ENCODE measurements at regions not wholly inside any gene's neighbourhood (a gene's known extent, or its start where the extent isn't known, plus 50 kb on each side); places are given as distances from the start of the nearest gene placed in this dataset.
A peak's percentile ranks its signal among the peaks of the same experiment; 100 is the strongest.

- no peak for DNase-seq (ENCODE audit: low read depth in 2 of 2)
Measured at GRCh38 chr5:158483281-158483860, 616.3 kb downstream of the EBF1 start.

DNA sequence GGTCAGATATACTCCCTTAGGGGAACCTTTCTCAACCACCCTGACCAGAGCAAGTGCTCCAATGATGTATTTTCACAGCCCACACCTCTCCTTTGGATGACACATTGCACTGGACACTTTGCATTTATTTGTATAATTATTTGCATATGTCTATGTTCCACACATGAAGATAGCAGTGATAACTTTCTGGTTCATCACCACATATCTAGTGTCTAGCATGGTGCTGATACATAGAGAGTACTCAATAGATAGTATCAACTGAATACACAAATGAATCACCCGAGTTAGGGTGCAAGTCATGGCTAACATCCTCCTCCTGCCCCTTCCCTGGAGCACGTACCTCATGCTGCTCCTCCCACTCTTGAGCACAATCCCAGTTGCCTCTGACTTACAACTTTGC, 617.6 kb downstream of the EBF1 start:
- no peak for DNase-seq (ENCODE audit: low read depth in 2 of 2)

DNA sequence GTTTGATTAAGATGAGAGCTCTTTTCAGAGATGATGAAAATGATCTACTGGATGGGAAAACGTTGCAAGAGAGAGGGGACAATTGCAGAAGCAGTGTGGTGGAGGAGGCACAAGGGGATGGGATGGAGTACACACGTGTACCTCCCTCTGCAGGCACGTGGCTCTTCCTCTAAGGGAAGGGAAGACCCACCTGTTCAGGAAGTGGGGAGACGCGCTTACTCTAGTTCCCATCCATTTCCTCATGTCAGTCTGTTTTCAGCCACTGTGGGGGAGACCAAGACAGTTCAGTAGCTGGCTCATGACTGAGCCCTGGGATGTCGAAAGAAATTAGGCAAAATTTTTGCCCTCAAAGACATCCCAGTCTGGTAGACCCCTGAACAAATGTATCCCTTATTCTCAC, 619.2 kb upstream of the CLINT1 start:
- DNase-seq (ENCODE audit: low read depth in 2 of 2), result no peak

DNA sequence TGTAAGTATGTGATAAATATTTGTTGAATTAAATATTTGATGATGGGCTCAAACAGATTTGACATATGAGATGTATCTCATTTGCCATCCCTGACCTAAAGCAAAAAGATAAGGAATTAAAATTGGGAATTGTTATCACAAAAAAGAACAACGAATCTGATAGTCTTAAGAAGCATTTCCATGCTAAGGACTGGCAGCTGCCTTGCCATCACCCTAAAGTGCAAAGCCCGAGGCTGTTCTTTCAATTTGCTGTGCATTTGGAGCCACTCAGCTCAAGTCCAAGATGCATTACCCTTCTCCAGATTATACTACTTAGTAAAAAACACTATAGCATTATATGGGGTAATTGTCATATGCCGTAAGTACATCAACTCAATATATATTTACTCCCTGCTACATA, 618.3 kb upstream of the CLINT1 start:
- no peak for DNase-seq (ENCODE audit: low read depth in 2 of 2)

DNA sequence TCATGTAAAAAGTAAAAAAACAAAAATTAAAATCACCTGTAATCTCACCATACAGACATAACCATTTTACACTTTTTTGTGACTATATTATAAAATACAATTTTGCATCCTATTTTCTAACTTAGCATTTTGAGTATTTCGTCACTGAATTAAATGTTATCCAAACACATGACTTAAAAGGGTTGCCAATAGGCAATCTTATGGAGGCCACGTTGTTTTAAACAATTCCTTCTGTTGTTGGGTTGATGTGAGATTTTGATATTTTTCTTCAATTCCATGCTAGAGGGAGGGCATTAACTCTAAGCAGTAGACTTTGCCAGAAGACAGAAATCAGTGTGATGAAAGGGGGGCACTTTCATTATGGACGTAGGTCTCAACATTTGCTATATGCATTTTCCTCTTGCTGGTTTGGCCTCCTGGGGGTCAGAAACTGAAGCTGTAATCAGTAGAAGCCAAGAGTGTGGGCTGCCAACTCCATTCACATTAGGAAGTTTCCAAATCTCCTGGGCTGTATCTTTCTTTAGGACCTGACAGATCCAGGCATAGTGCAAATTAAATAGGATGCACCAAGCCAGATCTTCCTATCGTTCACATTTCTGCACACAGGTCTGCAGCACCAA, 614.2 kb upstream of the CLINT1 start:
- DNase-seq (ENCODE audit: low read depth in 2 of 2), result no peak

GRCh38 chr5:158471535-158471924, 612.6 kb upstream of the CLINT1 start:
- DNase-seq (ENCODE audit: low read depth in 2 of 2), result no peak

DNA sequence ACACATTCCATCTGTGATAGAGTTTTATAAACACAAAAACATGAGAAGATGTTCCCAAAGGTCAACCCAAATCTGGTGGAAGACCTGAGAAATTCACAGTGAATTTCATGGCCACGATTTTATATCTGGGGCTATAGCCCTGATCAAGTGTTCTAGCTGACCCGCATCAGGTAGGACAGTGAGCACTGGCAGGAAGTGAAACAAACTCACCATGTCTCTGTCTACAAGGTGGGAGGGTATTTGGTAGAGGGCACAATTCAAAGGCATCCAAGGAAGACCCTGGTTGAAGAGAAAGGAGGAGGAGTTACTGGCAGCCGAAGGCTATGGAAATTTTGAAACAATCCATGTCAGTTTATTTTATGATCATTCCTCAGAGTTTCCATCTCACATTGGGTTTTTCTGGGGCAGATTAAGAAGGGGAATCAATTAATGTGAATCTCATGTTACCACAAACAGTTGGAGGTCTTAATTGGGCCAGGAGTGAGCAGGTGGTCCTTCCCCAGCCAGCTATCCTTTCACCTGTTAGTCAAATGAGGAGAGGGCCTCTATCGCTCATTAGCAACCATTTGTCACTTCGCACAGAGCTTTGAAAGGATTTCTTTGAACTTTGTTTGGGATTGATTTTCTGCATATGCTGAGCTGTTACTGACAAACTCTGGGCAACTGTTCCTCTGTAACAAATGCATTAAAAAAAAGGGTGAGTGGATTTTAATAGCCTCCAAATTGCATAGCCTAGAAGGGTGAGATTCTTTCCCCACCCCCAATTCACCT, 612.0 kb upstream of the CLINT1 start:
- no peak for DNase-seq (ENCODE audit: low read depth in 2 of 2)

- DNase-seq (ENCODE audit: low read depth in 2 of 2), result no peak
Measured at GRCh38 chr5:158468444-158468843, 609.5 kb upstream of the CLINT1 start.

DNA sequence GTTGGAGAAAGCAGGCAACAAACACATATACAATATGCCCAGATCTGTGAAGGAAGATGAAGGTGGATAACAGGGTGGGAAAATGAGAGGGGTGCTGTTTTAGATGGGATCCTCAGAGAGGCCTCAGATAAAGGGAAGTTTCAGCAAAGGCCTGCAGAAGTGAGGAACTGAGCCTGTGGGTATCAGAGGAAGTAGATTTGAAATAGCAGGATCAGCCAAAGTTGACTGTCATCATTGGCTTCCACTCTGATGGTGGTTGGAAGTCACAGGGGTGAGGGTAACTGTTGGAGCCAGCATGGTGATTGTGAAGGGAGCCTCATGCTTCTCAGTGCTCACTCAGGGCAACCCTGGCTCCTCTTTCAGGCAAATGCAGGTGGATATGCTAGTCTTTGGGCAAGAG, 607.2 kb upstream of the CLINT1 start:
- no peak for DNase-seq (ENCODE audit: low read depth in 2 of 2)

GRCh38 chr5:158465086-158465972, 606.4 kb upstream of the CLINT1 start:
- DNase-seq (ENCODE audit: low read depth in 2 of 2), result no peak

- DNase-seq (ENCODE audit: low read depth in 2 of 2), result no peak
Measured at GRCh38 chr5:158464383-158464782, 605.4 kb upstream of the CLINT1 start.

DNA sequence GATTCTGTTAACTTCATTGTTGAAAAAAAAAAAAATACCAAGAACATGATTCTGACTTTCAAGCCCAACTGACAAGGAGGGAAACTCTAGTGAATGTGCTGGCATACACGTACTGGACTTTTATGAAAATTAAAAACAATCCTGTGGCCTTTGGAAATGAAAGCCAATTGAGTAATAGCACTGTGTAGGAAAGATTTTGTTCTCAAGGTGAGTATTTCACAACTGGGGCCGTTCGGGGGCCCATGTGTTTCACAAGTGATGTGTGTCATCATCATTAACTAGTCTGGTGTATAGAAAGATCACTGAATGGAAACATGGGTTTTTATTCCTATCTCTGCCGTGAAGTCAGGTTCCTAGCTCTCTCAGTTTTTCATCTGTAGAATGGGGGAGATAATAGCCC, 605.0 kb upstream of the CLINT1 start:
- peak; percentile 70 to 71 for DNase-seq (ENCODE audit: low read depth in 2 of 2)

DNA sequence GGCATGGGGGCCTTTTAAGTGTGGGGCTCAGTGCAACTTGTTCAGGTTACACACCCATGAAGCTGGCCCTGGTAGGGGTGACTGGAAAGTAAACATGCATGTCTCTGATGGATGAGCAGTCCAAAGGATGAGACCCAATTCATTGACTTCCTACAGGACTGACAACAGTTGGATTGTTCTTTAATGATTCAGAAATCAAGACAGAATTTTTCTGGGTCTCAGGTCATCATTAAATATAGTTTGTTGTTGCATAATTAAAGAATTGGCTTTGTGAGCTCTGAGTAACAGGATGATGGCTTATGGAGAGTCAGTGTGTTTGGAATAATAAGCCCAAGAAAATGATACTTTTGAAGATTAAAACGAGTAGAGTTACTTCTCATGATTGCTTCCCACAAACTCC, 604.2 kb upstream of the CLINT1 start:
- DNase-seq (ENCODE audit: low read depth in 2 of 2), result peak in 1 of 2 experiments; percentile 18

DNA sequence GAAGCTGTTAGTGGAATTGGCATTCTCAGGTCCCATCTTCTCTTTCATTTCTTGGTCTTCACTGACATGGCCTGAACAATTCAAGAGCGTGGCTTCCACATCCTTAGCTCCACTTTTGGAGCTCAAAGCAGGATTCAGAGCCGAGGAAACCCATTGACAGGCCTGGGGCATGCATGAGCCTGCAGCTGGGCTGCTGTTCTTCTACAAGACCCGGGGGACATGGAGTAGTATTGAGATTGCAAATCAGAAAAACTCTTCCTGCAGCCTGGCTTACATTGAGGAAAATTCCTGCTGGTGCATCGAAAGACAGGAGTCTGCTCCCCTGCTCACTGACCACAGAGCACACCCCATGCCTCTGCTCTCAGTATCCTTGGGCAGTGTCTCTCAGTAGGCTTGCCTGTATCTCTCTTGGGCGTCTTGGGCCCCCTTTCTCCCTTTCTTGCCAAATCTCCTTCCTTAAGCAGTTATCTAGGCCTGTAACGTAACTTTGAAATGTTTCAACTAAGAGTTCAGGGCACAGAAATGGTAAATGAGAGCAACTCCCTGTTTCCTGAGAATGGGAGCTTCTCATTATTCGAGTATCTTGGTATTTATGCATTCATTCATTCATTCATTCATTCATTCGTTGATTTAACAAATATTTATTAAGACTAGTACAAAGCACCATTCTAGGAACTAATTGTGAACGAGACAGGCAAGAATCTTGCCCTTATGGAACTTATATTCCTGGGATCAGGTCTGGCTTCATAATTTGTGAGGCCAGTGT, 603.6 kb upstream of the CLINT1 start:
- no peak for DNase-seq (ENCODE audit: low read depth in 2 of 2)

- DNase-seq (ENCODE audit: low read depth in 2 of 2), result no peak
Measured at GRCh38 chr5:158461240-158461854, 602.4 kb upstream of the CLINT1 start.

DNA sequence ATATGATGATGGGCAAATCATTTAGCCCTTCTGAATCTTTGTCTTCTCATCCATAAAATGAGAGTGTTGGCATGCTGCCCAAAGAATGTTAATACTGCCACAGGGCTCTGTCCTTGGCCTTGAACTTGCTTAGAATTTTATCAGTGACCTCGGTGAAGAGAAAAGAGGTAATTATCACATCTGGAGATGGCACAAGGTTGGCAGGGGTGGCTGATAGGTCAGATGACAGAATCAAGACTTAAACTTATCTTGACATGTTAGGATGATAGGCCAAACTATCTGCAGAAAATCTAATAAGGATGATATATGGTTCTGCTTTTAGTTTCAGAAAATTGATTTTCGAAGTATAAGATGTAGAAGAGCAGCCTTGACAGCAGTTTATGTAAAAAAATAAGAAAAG, 599.1 kb upstream of the CLINT1 start:
- no peak for DNase-seq (ENCODE audit: low read depth in 2 of 2)

DNA sequence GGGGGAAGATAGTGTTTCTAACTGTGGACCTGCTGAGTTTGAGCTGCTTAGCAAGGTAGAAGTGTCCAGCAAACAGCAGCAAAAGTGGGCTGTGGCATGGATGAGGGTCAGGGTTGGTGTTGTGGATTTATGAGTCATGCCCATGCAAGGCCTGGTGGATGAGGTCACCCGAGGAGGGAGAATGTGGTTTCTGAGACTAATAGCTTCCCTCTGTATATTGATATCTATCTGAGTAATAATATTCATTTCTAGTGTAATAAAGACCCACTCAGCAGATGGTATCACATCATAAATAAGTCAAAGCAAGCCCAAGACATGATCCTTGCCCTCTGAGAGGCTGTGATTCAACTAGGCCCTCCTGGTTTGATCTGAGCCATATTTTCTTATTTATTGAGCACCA, 597.8 kb upstream of the CLINT1 start:
- peak; percentile 73 to 76 for DNase-seq (ENCODE audit: low read depth in 2 of 2)

GRCh38 chr5:158456241-158456640, 597.3 kb upstream of the CLINT1 start:
- DNase-seq (ENCODE audit: low read depth in 2 of 2), result no peak

- DNase-seq (ENCODE audit: low read depth in 2 of 2), result no peak
Measured at GRCh38 chr5:158451993-158452672, 593.2 kb upstream of the CLINT1 start.

- DNase-seq (ENCODE audit: low read depth in 2 of 2), result peak; percentile 68 to 70
Measured at GRCh38 chr5:158451203-158451992, 592.5 kb upstream of the CLINT1 start.

All from fibroblast of skin of left quadriceps (primary cell).